ENCODE measurements at regions not wholly inside any gene's neighbourhood (a gene's known extent, or its start where the extent isn't known, plus 50 kb on each side); places are given as distances from the start of the nearest gene placed in this dataset.

DNA sequence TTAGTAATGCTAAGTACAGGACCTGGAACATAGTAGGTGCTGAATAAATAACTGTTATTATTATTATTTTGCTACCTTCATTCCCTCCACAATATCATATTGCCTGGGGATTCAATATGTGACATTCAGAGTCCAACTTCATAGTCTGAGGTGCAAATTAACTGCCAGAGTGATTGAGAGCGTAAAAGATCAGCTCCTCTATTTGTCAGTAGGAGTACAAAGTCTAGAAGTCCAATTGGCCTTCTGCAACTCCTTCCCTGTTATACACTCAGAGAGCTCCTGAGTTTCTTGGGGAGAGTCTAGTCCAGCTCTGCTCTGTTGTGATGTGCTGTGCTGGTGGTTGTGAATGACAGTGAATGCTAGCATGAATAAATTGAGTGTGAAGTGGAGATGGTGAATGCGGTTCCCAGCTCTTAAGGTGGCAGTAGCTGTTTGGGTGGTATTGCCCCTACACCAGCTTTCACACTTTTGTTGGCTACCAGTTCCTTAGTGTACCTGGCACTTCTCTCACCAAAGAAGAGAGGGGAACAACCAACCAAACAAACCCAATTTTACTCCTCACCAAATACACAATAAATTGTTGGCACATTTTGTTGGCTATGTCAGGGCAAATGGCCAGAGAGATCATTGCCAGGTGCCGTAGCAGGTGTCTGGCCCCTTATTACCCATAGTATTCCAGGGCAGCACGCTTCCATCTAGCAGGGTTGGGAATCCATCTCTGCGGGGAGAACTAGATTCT, 270.1 kb upstream of the TBL1XR1 start:
- Histone ChIP-seq H3K4me2 (ENCODE audit: low read length) (no peak overlapping the region), H3K23ac (ENCODE audit: low read length) (no peak overlapping the region), H3K36me3 (ENCODE audit: control insufficient read depth in 1 of 2, insufficient read depth in 2 of 2, low read length in 2 of 2) (no peaks in the 10 kb centered on the region), H4K12ac (ENCODE audit: low read depth, low read length) (no peak overlapping the region), H3K27ac (ENCODE audit: low read depth, low read length) (no peak overlapping the region), H3K9me3 (ENCODE audit: insufficient read depth, low read depth, low read length) (no peaks in the 10 kb centered on the region), H3K14ac (ENCODE audit: low read length) (no peak overlapping the region), H3K27me3 (ENCODE audit: insufficient read depth, low read length) (no peaks in the 10 kb centered on the region), H2AK5ac (ENCODE audit: low read length) (peak overlapping the region; percentile 18), H3K4me3 (ENCODE audit: low read depth, low read length) (no peak overlapping the region), H2BK12ac (ENCODE audit: low read length) (no peak overlapping the region), H3K79me2 (ENCODE audit: control insufficient read depth, insufficient read depth, low read length, poor library complexity) (no peaks in the 10 kb centered on the region), H4K91ac (ENCODE audit: low read depth, low read length) (no peak overlapping the region), H3K4me1 (ENCODE audit: control insufficient read depth in 1 of 2, insufficient read depth in 2 of 2, low read length in 2 of 2) (peaks cover 6 to 12% of the 10 kb centered on the region in 2 experiments), H2BK5ac (ENCODE audit: low read depth, low read length, poor library complexity) (no peak overlapping the region), H3K4ac (ENCODE audit: low read depth, low read length) (no peak overlapping the region), H3K18ac (ENCODE audit: low read length) (no peak overlapping the region), H3K79me1 (ENCODE audit: low read length) (peaks cover 5% of the 10 kb centered on the region), H3K9ac (ENCODE audit: low read length) (no peak overlapping the region), H2AFZ (ENCODE audit: insufficient read depth, low read length, poor library complexity) (no peak overlapping the region), H4K8ac (ENCODE audit: low read depth, low read length) (no peak overlapping the region), H2BK120ac (ENCODE audit: insufficient read depth, low read length, poor library complexity) (no peak overlapping the region)
- no peak for DNase-seq
- WGBS (ENCODE audit: extremely low coverage, insufficient coverage, insufficient read length), result no CpG with 5 or more reads among the region's 5 CpGs

DNA sequence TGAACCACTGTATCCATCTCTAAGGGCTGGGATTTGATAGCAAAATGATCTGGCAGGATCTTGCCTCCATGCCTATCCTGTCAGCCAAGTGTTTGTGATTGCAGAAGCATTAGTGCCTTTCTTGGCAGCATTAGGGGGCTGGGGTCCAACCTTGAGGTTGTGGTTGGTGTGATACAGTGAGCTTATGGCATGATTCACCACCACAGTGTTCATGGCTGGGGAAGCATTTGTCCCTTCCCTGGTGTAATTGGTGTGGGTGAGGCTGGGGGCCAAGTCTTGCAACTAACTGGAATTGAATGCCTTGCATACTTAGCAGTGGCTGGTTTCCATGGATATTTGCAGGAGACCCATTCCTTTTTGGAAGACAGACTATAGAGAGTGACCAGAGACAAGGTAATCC, 271.0 kb upstream of the TBL1XR1 start:
- Histone ChIP-seq H3K23ac (ENCODE audit: low read length) (no peak overlapping the region), H2BK120ac (ENCODE audit: insufficient read depth, low read length, poor library complexity) (no peak overlapping the region), H3K9ac (ENCODE audit: low read length) (no peak overlapping the region), H3K27ac (ENCODE audit: low read depth, low read length) (no peak overlapping the region), H4K12ac (ENCODE audit: low read depth, low read length) (no peak overlapping the region), H3K4me3 (ENCODE audit: low read depth, low read length) (no peak overlapping the region), H2AFZ (ENCODE audit: insufficient read depth, low read length, poor library complexity) (no peak overlapping the region), H2AK5ac (ENCODE audit: low read length) (no peak overlapping the region), H2BK12ac (ENCODE audit: low read length) (no peak overlapping the region), H3K27me3 (ENCODE audit: insufficient read depth, low read length) (no peaks in the 10 kb centered on the region), H4K8ac (ENCODE audit: low read depth, low read length) (no peak overlapping the region), H3K4ac (ENCODE audit: low read depth, low read length) (no peak overlapping the region), H3K4me2 (ENCODE audit: low read length) (no peak overlapping the region), H3K18ac (ENCODE audit: low read length) (no peak overlapping the region), H3K9me3 (ENCODE audit: insufficient read depth, low read depth, low read length) (no peaks in the 10 kb centered on the region), H3K79me1 (ENCODE audit: low read length) (peaks cover 5% of the 10 kb centered on the region), H3K36me3 (ENCODE audit: control insufficient read depth in 1 of 2, insufficient read depth in 2 of 2, low read length in 2 of 2) (no peaks in the 10 kb centered on the region), H3K4me1 (ENCODE audit: control insufficient read depth in 1 of 2, insufficient read depth in 2 of 2, low read length in 2 of 2) (peaks cover 6 to 12% of the 10 kb centered on the region in 2 experiments), H2BK5ac (ENCODE audit: low read depth, low read length, poor library complexity) (no peak overlapping the region), H3K14ac (ENCODE audit: low read length) (no peak overlapping the region), H4K91ac (ENCODE audit: low read depth, low read length) (no peak overlapping the region), H3K79me2 (ENCODE audit: control insufficient read depth, insufficient read depth, low read length, poor library complexity) (no peaks in the 10 kb centered on the region)
- DNase-seq, result peak; percentile 71 to 85

DNA sequence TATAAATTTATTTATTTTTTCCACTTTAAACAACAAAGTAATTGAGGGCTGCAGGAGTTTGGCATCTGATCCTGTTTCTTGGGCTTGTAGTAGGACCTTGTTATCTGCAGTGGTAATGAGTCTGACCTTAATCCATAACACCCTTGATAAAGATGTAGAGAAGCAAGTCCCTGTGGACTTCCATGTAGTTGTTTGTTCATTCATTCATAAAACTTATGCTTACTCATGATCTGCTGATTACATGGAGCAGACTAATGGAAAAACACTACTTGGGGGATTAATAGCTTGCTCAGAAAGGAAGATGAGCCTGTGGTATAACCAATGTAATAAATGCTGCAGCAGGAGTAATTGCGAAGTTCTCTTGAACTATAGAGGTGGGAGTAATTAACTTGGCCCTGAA, 271.5 kb upstream of the TBL1XR1 start:
- Histone ChIP-seq H3K14ac (ENCODE audit: low read length) (no peak overlapping the region), H3K4ac (ENCODE audit: low read depth, low read length) (no peak overlapping the region), H3K4me1 (ENCODE audit: control insufficient read depth in 1 of 2, insufficient read depth in 2 of 2, low read length in 2 of 2) (peaks cover 6 to 12% of the 10 kb centered on the region in 2 experiments), H3K36me3 (ENCODE audit: control insufficient read depth in 1 of 2, insufficient read depth in 2 of 2, low read length in 2 of 2) (no peaks in the 10 kb centered on the region), H3K79me1 (ENCODE audit: low read length) (peaks cover 5% of the 10 kb centered on the region), H3K4me3 (ENCODE audit: low read depth, low read length) (no peak overlapping the region), H2BK5ac (ENCODE audit: low read depth, low read length, poor library complexity) (no peak overlapping the region), H2BK12ac (ENCODE audit: low read length) (no peak overlapping the region), H3K27me3 (ENCODE audit: insufficient read depth, low read length) (no peaks in the 10 kb centered on the region), H2BK120ac (ENCODE audit: insufficient read depth, low read length, poor library complexity) (no peak overlapping the region), H3K18ac (ENCODE audit: low read length) (no peak overlapping the region), H3K79me2 (ENCODE audit: control insufficient read depth, insufficient read depth, low read length, poor library complexity) (no peaks in the 10 kb centered on the region), H3K27ac (ENCODE audit: low read depth, low read length) (no peak overlapping the region), H2AK5ac (ENCODE audit: low read length) (no peak overlapping the region), H4K91ac (ENCODE audit: low read depth, low read length) (no peak overlapping the region), H4K8ac (ENCODE audit: low read depth, low read length) (no peak overlapping the region), H2AFZ (ENCODE audit: insufficient read depth, low read length, poor library complexity) (no peak overlapping the region), H3K4me2 (ENCODE audit: low read length) (no peak overlapping the region), H3K23ac (ENCODE audit: low read length) (no peak overlapping the region), H3K9ac (ENCODE audit: low read length) (no peak overlapping the region), H3K9me3 (ENCODE audit: insufficient read depth, low read depth, low read length) (no peaks in the 10 kb centered on the region), H4K12ac (ENCODE audit: low read depth, low read length) (no peak overlapping the region)
- no CpG with 5 or more reads among the region's 1 CpG for WGBS (ENCODE audit: extremely low coverage, insufficient coverage, insufficient read length)
- no peak for DNase-seq

DNA sequence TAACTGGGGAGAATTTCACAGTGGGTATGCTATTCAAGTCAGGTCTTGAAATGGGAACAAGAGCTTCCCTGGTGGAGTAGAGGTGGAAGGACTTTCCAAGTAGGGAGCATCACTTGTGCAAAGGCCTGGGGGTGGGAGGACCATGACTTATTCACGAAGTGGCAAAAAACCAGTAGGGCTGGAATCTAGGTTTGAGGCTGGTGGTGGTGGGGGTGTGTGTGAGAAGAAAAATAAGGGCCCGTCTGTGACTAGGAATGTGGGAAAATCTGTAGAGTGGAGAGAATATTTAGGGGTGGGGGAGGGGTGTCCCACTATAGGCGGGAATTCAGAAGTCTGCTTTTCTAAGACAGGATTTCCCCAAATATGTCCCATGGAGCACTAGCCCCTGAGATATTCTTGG, 271.9 kb upstream of the TBL1XR1 start:
- Histone ChIP-seq H3K4me2 (ENCODE audit: low read length) (no peak overlapping the region), H3K4me1 (ENCODE audit: control insufficient read depth in 1 of 2, insufficient read depth in 2 of 2, low read length in 2 of 2) (peaks cover 6 to 12% of the 10 kb centered on the region in 2 experiments), H3K27me3 (ENCODE audit: insufficient read depth, low read length) (no peaks in the 10 kb centered on the region), H2AFZ (ENCODE audit: insufficient read depth, low read length, poor library complexity) (no peak overlapping the region), H3K9me3 (ENCODE audit: insufficient read depth, low read depth, low read length) (no peaks in the 10 kb centered on the region), H3K4me3 (ENCODE audit: low read depth, low read length) (no peak overlapping the region), H3K36me3 (ENCODE audit: control insufficient read depth in 1 of 2, insufficient read depth in 2 of 2, low read length in 2 of 2) (no peaks in the 10 kb centered on the region), H2BK5ac (ENCODE audit: low read depth, low read length, poor library complexity) (no peak overlapping the region), H4K91ac (ENCODE audit: low read depth, low read length) (no peak overlapping the region), H4K8ac (ENCODE audit: low read depth, low read length) (no peak overlapping the region), H3K4ac (ENCODE audit: low read depth, low read length) (no peak overlapping the region), H4K12ac (ENCODE audit: low read depth, low read length) (no peak overlapping the region), H3K18ac (ENCODE audit: low read length) (no peak overlapping the region), H2BK120ac (ENCODE audit: insufficient read depth, low read length, poor library complexity) (no peak overlapping the region), H3K27ac (ENCODE audit: low read depth, low read length) (no peak overlapping the region), H3K79me1 (ENCODE audit: low read length) (peaks cover 5% of the 10 kb centered on the region), H2AK5ac (ENCODE audit: low read length) (no peak overlapping the region), H2BK12ac (ENCODE audit: low read length) (no peak overlapping the region), H3K79me2 (ENCODE audit: control insufficient read depth, insufficient read depth, low read length, poor library complexity) (no peaks in the 10 kb centered on the region), H3K9ac (ENCODE audit: low read length) (no peak overlapping the region), H3K14ac (ENCODE audit: low read length) (no peak overlapping the region), H3K23ac (ENCODE audit: low read length) (no peak overlapping the region)
- 100% methylated on average over 1 of the region's 3 CpGs for whole genome bisulfite sequencing (ENCODE audit: extremely low coverage, insufficient coverage, insufficient read length)
- peak; percentile 67 to 73 for DNase-seq

Data from trophoblast cell (in vitro differentiated cells and primary cell).